Stimulated activated naive CD4-positive, alpha-beta T cell (primary cell): ENCODE measurements at regions not wholly inside any gene's neighbourhood (a gene's known extent, or its start where the extent isn't known, plus 50 kb on each side); places are given as distances from the start of the nearest gene placed in this dataset.

ENCODE experiments used
- DNase-seq, 6 experiments: peaks; one replicate each; lab custom pipeline; 2025; lab: John Stamatoyannopoulos, UW

- DNase-seq, result no peak
These were observed 126.3 kb upstream of the CELF2 start for GRCh38 chr10:10891124-10892082.

GRCh38 chr10:10892290-10892875 is 125.3 kb upstream of the CELF2 start:
- DNase-seq, result no peak

GRCh38 chr10:10897400-10897799 is 120.3 kb upstream of the CELF2 start:
- no peak for DNase-seq

- DNase-seq, result no peak
These were observed 115.8 kb upstream of the CELF2 start for GRCh38 chr10:10901906-10902305.

GRCh38 chr10:10902951-10903350 is 114.7 kb upstream of the CELF2 start:
- no peak for DNase-seq

GRCh38 chr10:10903620-10904019 is 114.1 kb upstream of the CELF2 start:
- no peak for DNase-seq

GRCh38 chr10:10910634-10911033 is 107.0 kb upstream of the CELF2 start:
- DNase-seq, result no peak

- no peak for DNase-seq
These were observed 106.6 kb upstream of the CELF2 start for GRCh38 chr10:10911035-10911434.

GRCh38 chr10:10911471-10911921 is 106.2 kb upstream of the CELF2 start:
- no peak for DNase-seq

GRCh38 chr10:10914144-10914543 is 103.5 kb upstream of the CELF2 start:
- no peak for DNase-seq

GRCh38 chr10:10915215-10915614 is 102.5 kb upstream of the CELF2 start:
- no peak for DNase-seq

GRCh38 chr10:10917031-10917430 is 100.6 kb upstream of the CELF2 start:
- no peak for DNase-seq

- no peak for DNase-seq
These were observed 97.7 kb upstream of the CELF2 start for GRCh38 chr10:10919976-10920375.

- DNase-seq, result no peak
These were observed 95.7 kb upstream of the CELF2 start for GRCh38 chr10:10921826-10922461.

- no peak for DNase-seq
These were observed 94.5 kb upstream of the CELF2 start for GRCh38 chr10:10923029-10923651.

- no peak for DNase-seq
These were observed 92.0 kb upstream of the CELF2 start for GRCh38 chr10:10925667-10926066.

GRCh38 chr10:10927608-10928007 is 90.1 kb upstream of the CELF2 start:
- DNase-seq, result no peak

- no peak for DNase-seq
These were observed 86.5 kb upstream of the CELF2 start for GRCh38 chr10:10930979-10931743.

- DNase-seq, result no peak
These were observed 82.6 kb upstream of the CELF2 start for GRCh38 chr10:10935032-10935431.

- DNase-seq, result no peak
These were observed 79.0 kb upstream of the CELF2 start for GRCh38 chr10:10938676-10939075.

- DNase-seq, result no peak
These were observed 76.4 kb upstream of the CELF2 start for GRCh38 chr10:10941127-10941730.
